HUES48 (cell line): ENCODE measurements at regions not wholly inside any gene's neighbourhood (a gene's known extent, or its start where the extent isn't known, plus 50 kb on each side); places are given as distances from the start of the nearest gene placed in this dataset.

Experiments used
- H3K27ac ChIP-seq: one replicate; pipeline ENCODE4 v1.7.0; 2013; ENCODE audit warnings: low read depth, low read length, inconsistent platforms
- H3K27me3 ChIP-seq: 2 replicates; pipeline ENCODE4 v1.6.1; 2013; ENCODE audit warnings: mild to moderate bottlenecking, low read length; ENCODE audit not compliant: control insufficient read depth, insufficient read depth
- H3K36me3 ChIP-seq: 2 replicates; pipeline ENCODE4 v1.6.1; 2013; ENCODE audit warnings: low read length; ENCODE audit not compliant: control insufficient read depth, insufficient read depth
- H3K4me1 ChIP-seq: 2 replicates; pipeline ENCODE4 v1.6.1; 2013; ENCODE audit warnings: mild to moderate bottlenecking, low read length; ENCODE audit not compliant: control insufficient read depth, insufficient read depth
- H3K4me3 ChIP-seq: 2 replicates; pipeline ENCODE4 v1.5.1; 2013; ENCODE audit warnings: mild to moderate bottlenecking, low read depth, low read length
- H3K9ac ChIP-seq: 2 replicates; pipeline ENCODE4 v1.6.1; 2013; ENCODE audit warnings: mild to moderate bottlenecking, low read depth, low read length, moderate library complexity
- H3K9me3 ChIP-seq: 2 replicates; pipeline ENCODE4 v1.6.1; 2013; ENCODE audit warnings: low read length; ENCODE audit not compliant: control insufficient read depth, insufficient read depth

DNA sequence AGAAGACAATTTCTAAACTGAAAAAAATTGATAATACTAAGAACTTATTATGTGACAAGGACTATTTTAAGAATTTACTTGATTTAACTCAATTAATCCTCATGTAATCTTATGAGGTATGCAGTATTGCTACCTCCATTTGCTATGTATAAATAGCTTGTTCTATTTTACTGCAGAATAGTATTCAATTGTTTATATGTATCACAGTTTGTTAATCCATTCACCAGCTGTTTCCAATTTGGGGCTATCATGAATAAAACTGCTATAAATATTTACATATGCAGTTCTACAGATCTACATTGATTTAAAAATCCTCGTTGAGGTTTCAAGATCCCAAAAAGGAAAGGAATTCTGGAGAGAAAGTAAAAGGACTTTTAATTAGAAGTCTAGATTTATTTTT is 54.8 kb upstream of the DOCK10 start:
- Histone ChIP-seq H3K9ac (no peak overlapping the region), H3K27me3 (no peaks in the 10 kb centered on the region), H3K9me3 (no peaks in the 10 kb centered on the region), H3K36me3 (no peaks in the 10 kb centered on the region), H3K4me1 (peaks cover 12% of the 10 kb centered on the region; the same call in 1 of the 2 replicates), H3K4me3 (no peak overlapping the region), H3K27ac (no peak overlapping the region)
